ENCODE measurements at regions not wholly inside any gene's neighbourhood (a gene's known extent, or its start where the extent isn't known, plus 50 kb on each side); places are given as distances from the start of the nearest gene placed in this dataset.

- ChIA-PET CTCF (interaction anchor here (1.4 kb wide), 1 partner anchor 13 kb away, joined by 6 read pairs; no protein-coding TSS in a partner anchor), POLR2A (no interaction called here)
- no peaks in the 10 kb centered on the region for H3K36me3 ChIP-seq (ENCODE audit: control insufficient read depth in 2 of 2, extremely low read depth in 1 of 2, insufficient read depth in 2 of 2, low read length in 2 of 2)
- intact Hi-C loops (cut with micrococcal nuclease): no loop called here
- no peak overlapping the region for H2AFZ ChIP-seq (ENCODE audit: low read depth, low read length)
- H3K4me2 ChIP-seq (ENCODE audit: insufficient read depth, low read length): no peak overlapping the region
- no peaks in the 10 kb centered on the region for H3K27me3 ChIP-seq (ENCODE audit: control insufficient read depth in 2 of 2, insufficient read depth in 2 of 2, low read length in 2 of 2)
- no peak for FAIRE-seq
- no peaks in the 10 kb centered on the region for H3K4me1 ChIP-seq (ENCODE audit: control insufficient read depth, extremely low read depth, insufficient read depth, low read length)
- no peaks in the 10 kb centered on the region for H3K9me3 ChIP-seq (replicated peaks; ENCODE audit: control insufficient read depth, insufficient read depth, low read length)
- H3K79me2 ChIP-seq (ENCODE audit: control insufficient read depth, insufficient read depth, low read length): no peaks in the 10 kb centered on the region
- dilution Hi-C loops (cut with MboI; ENCODE audit: extremely low pct_ligation_motif_present, low sequenced_read_pairs): no loop called here
- BruUV-seq (replicated peaks): no TSS peak
- TF ChIP-seq POLR2A (IDR thresholded peaks at IDR 0.05; ENCODE audit: low read depth, low read length): no peak
- no peak for TF ChIP-seq POLR2AphosphoS5 (IDR thresholded peaks at IDR 0.05; ENCODE audit: insufficient read depth, low read depth, low read length)
- TF ChIP-seq MYC (IDR thresholded peaks at IDR 0.05; ENCODE audit: low read depth, low read length): no peak
- no peak for TF ChIP-seq FOS (IDR thresholded peaks at IDR 0.05; ENCODE audit: borderline replicate concordance, insufficient read depth, low read length)
- no peak for TF ChIP-seq CTCF (IDR thresholded peaks at IDR 0.05; ENCODE audit: extremely low read depth in 1 of 2, insufficient read depth in 1 of 2, low read depth in 1 of 2, low read length in 2 of 2)
- no peak for TF ChIP-seq MAX (IDR thresholded peaks at IDR 0.05; ENCODE audit: insufficient read depth, insufficient read length)
- no peak for TF ChIP-seq JUN (IDR thresholded peaks at IDR 0.05; ENCODE audit: borderline replicate concordance, insufficient read depth, insufficient read length, low read depth)
- TF ChIP-seq GATA2 (IDR thresholded peaks at IDR 0.05; ENCODE audit: insufficient read depth, insufficient read length, low read depth, low read length): no peak
- TF ChIP-seq EZH2 (IDR thresholded peaks at IDR 0.05; ENCODE audit: borderline replicate concordance, low read depth, low read length, severe bottlenecking): no peak
- H3K9ac ChIP-seq (replicated peaks; ENCODE audit: extremely low read depth, insufficient read depth, low read length): no peak overlapping the region
- H4K20me1 ChIP-seq (replicated peaks; ENCODE audit: control insufficient read depth, extremely low read depth, insufficient read depth, low read length): no peaks in the 10 kb centered on the region
- no peak overlapping the region for H3K27ac ChIP-seq (ENCODE audit: insufficient read depth, low read depth, low read length)
- H3K4me3 ChIP-seq (replicated peaks in 1 of 3; ENCODE audit: insufficient read depth in 1 of 3, low read depth in 1 of 3, low read length in 3 of 3): no peak overlapping the region
- no peak for DNase-seq (ENCODE audit: low read depth, low spot score)
- H3K9me1 ChIP-seq (replicated peaks; ENCODE audit: control insufficient read depth, extremely low read depth, insufficient read depth, low read length): no peaks in the 10 kb centered on the region
Observed at GRCh38 chr13:80497978-80498377, 157.1 kb upstream of the SPRY2 start.

All from endothelial cell of umbilical vein (primary cell).